ENCODE measurements at regions not wholly inside any gene's neighbourhood (a gene's known extent, or its start where the extent isn't known, plus 50 kb on each side); places are given as distances from the start of the nearest gene placed in this dataset.

DNA sequence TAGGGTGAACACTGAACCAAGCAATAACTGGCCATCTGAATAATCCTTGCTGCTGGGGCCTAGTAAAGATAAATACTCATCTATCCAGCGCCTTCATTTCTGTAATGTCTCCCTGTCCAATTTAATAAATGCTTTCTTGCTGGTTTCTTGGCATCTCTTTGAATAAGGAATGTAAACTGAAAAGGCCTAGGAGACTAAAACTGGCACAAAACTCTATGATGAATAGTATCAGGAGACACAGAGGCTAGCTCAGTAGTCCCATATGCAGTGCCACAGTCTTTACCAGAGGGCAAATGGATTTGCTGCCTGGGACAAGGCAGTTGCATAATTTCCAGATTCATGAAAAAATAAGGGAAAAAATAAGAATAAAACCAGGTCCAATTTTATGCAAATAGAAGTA, 324.4 kb downstream of the CENPW start:
- TF ChIP-seq, protein P1, sequence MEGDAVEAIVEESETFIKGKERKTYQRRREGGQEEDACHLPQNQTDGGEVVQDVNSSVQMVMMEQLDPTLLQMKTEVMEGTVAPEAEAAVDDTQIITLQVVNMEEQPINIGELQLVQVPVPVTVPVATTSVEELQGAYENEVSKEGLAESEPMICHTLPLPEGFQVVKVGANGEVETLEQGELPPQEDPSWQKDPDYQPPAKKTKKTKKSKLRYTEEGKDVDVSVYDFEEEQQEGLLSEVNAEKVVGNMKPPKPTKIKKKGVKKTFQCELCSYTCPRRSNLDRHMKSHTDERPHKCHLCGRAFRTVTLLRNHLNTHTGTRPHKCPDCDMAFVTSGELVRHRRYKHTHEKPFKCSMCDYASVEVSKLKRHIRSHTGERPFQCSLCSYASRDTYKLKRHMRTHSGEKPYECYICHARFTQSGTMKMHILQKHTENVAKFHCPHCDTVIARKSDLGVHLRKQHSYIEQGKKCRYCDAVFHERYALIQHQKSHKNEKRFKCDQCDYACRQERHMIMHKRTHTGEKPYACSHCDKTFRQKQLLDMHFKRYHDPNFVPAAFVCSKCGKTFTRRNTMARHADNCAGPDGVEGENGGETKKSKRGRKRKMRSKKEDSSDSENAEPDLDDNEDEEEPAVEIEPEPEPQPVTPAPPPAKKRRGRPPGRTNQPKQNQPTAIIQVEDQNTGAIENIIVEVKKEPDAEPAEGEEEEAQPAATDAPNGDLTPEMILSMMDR (IDR thresholded peaks at IDR 0.05; ENCODE audit: low read length): no peak
- TF ChIP-seq EZH2phosphoT487 (IDR thresholded peaks at IDR 0.05; ENCODE audit: low read length): no peak
